Muscle of arm (tissue), 1 donor: ENCODE measurements at regions not wholly inside any gene's neighbourhood (a gene's known extent, or its start where the extent isn't known, plus 50 kb on each side); places are given as distances from the start of the nearest gene placed in this dataset.

Experiments
- DNase-seq: peaks from one replicate; pipeline ENCODE4 v3.0.0-alpha.2; 2013

DNA sequence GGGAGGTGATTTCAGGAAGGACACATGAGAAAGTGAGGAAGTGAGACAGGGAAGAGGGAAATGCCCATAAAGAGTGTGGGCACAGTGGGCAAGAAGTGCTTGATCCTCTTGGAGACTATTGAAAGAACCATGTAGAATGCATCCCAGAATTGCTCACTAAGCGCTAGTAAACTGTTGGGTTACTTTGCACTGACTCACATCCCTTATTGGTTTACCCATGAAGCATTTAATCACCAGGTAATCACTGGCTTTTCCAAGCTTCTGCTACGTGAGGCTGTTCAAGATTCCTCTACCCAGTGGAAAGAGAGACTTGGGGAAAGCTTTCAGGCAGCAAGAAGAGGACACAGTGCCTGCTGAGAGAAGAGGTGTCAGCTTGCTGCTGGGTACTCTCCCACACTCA, 410.0 kb upstream of the JAG1 start:
- no peak for DNase-seq

DNA sequence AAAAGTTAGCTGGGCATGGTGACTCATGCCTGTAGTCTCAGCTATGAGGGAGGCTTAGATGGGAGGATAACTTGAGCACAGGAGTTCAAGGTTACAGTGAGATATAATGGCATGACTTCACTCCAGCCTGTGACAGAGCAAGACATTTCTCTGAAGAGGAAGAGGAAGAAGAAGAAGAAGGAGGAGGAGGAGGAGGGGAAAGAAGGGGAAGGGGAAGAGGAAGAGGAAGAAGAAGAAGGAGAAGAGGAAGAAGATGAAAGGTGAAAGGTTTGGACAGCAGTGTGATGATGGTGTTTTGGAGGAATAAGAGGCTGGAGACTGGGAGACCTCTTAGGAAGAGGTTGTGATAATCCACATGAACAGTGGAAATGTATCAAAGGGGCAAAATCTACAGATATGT, 410.7 kb upstream of the JAG1 start:
- DNase-seq: no peak

DNA sequence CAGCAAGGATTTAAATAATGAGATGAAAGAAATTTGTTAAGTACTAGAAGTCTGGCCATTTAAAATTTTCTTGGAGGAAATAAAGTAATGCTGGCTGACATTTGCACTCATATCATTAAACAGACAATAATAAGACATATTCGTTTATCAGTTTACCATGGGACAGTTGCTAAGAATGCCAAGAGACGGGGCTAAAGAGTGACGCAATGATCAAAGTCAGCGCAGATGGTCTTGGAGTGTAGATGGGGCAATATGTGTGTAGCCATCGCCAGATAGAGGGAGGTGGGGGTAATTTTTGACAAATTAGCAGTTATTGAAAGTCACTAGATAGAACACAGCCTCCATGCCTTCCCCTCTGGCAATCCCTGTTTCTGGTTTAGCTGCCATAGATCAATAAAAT, 413.2 kb upstream of the JAG1 start:
- no peak for DNase-seq

DNA sequence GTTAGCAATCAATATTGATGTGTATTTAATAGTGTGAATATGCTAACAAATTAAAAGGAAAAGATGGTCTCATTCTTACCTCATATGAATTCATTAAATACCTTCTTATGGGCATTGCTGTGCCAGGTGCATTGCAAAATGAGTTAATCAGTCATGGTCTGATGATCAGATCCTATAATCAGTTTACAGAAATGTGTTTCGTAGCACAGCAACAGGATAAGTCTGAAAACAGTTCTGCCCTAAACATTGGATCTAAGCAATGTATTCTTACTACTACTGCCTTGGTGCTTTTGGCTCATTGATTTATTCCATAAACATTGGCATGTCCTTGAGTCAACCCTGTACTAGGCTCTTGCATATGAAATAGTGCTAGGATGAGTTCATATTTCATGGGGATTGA, 417.0 kb upstream of the JAG1 start:
- DNase-seq: no peak

DNA sequence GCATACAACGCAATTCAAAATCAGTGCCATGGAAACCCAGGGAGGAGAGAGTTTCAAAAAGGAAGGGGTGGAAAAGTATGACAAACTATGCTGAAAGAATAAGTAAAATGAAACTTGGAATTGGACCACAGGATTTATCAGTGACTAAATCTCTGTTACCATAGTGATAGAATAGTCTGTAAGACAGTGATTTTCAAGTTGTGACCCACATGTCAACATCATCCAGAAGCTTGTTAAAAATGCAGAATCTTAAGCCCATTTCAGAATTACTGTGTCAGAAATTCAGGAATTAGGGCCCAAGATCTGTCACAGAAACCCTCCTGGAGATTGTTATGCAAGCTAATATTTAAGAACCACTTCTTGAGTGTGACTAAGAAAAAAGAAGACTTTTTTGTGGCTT, 417.7 kb upstream of the JAG1 start:
- no peak for DNase-seq

DNA sequence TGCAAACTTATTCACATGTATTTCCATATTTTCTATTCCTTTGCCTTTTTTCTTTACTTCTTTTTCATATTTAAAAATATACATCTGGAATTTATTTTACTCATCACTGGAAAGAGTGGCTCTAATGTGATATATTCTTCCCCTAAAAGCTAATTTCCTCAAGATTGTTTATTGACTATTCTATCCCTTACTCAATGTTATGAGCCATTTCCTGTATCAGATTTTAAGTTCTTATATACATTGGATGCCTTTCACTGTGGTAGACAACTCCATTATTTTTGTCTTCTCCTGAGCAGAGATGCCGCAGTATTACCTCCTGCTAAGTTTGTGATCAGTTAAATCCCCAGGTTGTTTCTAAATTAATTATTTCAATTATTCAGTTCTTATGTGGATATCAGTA, 418.4 kb upstream of the JAG1 start:
- no peak for DNase-seq

DNA sequence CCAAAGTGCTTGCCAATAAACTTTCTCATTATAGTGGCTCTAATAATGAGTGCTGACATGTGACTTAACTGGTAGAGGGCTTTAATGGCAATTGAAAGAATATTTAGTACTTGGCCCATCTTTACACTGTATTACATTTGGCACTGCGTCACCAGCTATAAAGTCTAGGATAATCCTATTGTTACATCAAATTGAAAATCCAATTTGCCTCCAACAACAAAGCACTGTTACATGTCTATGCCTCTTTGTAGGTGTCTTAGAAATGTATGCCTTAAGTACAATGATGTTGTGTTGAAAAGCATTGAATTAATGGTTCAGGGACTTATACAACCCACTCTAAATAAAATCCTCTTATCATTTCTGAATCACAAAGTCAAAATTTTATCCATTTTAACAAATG, 420.4 kb upstream of the JAG1 start:
- no peak for DNase-seq

DNA sequence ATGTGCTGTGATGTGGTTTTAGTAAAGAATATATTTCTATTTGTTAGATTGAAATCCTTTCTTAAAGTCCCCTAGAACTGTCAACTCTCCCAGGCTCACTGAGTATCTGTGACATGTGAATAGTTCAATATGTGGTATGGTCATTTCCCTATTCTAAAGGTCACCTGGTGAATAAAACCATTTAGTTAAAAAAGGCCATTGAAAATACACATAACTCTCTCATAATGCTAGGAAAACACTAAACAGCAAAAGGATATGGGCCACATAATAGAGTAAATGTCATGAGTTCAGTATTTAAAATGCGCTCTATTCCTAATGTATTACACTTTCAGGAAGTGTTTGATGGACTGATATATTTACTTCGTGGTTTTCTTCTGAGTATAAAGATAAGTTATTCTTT, 420.9 kb upstream of the JAG1 start:
- no peak for DNase-seq

DNA sequence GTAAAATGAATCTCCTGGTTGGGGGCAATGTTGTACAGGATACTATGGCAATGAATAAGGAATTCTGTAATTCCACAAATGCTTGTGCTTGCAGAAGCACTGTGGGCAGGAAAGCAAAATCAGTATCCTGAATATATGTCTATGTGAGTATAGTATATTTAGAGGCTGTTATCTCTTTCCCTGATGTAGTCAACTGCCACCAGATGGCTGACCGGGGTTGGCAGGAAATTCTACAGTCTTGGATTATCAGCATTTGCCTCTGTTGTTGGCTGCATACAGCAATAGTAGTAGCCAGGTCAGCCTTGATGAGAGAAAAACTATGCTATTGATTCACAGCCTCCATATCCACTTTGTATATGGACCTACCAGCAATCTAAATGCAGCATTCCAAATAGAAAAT, 425.1 kb upstream of the JAG1 start:
- no peak for DNase-seq

DNA sequence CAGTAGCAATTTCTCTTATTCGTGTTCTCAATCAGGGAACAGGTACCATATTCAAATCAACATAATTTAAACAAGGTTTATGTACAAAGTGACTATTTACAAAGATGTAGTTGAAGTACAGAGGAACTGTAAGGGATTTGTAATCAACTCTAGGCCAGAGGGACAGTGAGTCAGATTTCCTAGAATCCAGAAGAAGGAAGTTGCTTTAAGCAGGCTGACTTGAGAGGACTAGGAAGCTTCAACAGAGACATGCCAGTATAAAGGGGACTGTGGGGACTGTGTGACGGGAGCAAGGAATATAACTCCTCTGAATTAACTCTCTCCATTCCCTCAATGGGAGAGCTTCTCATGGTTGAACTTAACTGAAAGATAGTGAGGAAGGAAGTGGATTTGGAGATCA, 427.4 kb upstream of the JAG1 start:
- no peak for DNase-seq

DNA sequence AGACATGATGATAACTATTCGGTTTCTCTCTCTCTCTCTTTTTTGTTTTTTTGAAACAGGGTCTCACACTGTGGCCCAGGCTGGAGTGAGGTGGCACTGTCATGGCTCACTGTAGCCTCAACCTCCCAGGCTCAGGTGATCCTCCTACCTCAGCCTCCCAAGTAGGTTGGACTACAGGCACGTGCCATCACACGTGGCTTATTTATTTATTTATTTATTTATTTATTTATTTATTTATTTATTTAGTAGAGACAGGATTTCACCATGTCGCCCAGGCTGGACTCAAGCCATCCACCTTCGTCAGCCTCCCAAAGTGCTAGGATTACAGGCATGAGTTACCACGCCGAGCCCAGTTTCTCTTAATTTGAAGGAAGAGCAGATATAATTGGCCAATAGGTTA, 427.9 kb upstream of the JAG1 start:
- no peak for DNase-seq

DNA sequence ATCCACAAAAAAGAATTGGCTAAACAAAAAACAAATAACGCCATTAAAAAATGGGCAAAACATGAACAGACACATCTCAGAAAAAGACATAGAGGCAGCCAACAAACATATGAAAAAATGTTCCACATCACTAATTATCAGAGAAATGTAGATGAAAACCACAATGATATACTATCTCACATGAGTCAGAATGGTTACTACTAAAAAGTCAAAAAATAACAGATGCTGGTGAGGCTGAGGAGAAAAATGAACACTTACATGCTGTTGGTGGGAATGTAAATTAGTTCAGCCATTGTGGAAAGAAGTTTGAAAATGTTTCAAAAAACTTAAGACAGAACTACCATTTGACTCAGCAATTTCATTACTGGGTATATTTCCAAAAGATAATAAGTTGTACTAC, 430.1 kb upstream of the JAG1 start:
- no peak for DNase-seq

DNA sequence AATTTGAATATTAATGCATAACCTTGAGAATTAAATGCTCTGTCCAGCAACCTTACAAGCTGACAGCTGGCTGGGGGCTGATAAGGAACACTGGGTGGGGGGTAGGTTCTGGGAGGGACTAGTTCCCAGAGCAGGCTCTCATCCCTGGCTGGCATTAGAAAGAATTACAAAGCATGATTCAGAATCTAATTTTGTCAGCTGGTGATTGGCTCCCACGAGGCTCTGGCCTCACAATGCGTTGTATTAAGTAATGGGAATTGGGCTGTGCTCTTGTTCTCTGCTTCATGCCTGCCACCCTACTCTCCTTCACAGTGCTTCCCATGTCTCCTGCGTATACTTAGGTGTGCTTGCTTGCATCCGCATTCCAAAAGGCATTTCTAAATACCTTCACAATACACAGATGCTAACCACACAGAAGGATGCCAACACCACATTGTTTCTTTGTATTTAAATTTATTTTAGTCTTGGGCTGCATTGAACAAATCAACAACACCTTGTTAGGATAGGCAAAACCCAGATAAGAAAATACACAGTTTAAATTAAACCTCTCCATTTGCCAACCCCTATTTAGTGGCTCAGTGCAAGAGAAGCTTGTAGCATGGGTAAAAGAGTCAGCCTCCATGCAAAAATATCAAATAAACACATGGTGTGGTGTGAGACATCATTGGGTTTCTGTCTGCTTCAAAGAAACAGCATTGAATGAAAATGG, 434.5 kb upstream of the JAG1 start:
- no peak for DNase-seq

DNA sequence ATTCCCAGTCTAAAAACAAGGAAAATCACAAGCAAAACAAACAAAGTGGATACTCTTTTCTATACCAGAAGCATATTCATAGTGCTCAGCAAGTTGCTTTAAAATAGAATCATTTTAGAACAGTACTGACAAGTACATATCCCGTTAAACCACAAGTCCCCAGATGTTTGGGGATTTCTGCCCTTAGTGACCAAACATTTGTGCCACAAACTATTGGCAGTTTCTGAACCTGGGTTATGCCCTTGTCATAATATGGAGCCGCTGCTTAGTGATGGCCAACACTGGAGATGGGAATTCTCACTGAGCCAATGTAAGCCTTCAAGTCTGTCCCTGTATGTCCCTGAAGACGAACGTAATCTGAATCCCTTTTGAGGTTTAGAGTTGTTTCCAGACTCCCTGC, 436.7 kb upstream of the JAG1 start:
- DNase-seq: no peak

DNA sequence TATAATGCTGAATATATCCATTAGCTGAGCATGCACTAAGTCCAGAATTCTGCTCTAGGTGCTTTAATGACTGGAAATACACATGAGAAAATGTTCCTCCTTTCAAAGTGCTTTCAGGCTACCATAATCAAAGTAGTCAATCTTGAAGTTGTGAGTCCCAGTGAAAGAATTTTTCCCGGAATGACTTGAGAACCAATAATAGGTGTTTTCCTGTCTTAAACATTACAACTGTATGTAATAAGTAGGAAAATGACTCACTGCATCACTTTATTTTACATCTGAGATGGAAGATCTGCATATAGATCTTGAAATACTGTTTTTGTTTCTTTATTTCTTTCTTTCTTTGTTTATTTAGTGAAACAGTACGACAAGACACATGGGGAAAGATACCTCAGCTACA, 437.4 kb upstream of the JAG1 start:
- no peak for DNase-seq

DNA sequence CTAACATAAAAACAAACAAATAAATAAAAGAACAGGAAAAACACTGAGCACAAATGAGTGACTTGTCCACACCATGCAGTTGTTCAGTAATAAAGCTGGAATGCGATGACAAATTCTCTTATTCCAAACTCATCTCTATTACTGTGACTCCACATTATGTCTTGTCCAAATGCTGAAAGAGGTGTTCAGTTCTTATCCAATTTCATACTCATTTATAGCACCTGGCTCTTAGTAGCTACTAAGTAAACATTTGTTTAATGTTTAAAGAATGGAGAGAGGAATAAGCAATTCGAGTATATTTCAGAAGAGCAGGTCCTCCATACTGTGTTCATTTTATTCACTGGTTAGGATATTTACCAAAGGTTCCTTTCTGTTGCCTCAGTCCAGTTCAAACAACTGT, 439.0 kb upstream of the JAG1 start:
- no peak for DNase-seq

DNA sequence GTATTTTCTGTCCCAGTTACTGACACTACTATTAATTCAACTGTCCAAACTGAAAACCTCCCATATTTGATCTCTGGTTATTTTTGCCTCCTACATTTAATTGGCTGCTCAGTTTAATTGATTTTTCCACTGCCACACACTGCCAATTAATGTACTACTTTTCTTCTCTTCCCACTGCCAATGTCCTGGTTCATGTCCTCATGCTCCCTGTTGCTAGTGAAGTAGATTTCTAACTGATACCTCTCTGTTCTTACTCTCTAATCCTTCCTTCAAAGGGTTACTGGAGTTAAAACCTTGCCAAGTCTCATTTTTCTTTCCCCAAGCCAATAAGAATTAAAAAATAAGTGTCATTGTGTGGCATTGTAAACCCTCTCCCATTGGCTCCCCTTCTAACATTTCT, 440.6 kb upstream of the JAG1 start:
- DNase-seq: no peak

DNA sequence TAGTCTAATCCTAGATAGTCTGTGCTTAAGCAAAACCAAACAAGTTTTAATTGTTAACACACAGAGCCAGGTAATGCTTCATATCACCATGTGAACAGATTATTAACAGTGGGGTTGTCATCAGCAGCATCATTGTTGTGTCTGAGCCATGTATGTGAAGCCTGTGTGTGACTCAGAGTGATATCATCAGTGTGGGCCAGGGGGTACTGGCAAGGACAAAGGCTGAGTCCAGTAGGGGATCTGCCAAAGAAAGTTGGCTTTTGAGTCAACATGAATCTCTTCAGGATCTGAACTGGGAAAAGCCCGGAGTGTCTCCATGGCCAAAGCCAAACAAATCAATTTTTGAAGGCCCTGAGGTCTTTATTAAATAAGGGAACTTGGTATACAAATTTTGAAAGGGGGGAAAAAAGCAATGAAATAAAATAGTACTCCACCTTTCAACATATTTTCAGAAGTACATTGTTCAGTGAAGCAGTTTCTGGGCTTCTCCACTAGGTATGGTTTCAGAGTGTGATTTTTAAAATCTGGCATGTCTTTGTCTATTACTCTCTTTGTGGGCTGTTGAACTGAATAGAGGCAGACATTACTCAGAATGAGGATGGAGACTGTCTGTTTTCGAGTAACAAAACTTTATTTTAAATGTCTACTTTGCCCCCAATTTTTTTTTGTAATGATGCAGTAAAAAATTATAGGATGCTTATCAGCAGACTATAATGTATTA, 444.2 kb upstream of the JAG1 start:
- no peak for DNase-seq

DNA sequence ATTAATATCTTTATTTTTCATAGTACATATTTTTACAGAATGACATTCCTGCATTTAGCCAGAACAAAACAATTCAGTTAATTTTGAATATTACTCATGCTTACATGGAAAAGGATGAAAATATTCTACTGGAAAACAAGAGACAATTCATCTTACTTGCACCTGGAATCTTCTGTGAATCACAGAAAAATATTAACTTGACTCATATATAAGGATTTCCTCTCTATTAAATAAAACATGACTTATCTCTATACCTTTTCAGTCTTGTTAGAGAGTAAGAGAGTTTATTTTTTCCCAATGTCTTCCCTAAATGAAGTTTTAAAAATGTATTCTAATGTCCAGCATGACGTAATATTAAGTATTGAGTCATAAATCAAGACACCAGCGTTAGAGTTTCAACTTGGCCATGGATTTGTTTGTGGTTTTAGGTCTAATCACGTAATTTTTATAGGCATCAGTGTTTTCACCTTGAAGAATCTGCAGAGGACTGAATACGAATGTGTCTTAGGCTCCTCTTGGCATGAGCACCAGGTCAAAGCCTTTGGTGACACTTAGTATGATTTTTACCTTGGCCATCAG, 445.1 kb upstream of the JAG1 start:
- DNase-seq: no peak

DNA sequence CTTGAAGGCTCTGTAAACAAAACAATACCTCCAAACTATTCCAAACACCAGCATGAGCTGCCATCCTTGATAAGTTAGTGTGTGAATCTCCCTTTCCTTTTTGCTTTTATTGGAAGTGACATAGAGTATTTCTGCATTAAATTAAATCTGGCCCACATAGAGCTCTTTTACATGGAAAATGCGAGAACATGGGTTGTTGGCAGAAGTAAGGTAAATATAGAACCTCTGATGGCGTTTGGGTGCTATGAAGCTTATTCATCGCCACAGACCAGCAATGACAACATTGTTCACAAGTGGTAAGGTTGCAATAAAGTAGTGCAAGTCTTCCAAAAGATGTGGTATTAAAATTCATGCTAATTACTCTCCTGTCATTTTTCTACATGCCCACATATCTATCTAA, 445.8 kb upstream of the JAG1 start:
- DNase-seq: no peak

DNA sequence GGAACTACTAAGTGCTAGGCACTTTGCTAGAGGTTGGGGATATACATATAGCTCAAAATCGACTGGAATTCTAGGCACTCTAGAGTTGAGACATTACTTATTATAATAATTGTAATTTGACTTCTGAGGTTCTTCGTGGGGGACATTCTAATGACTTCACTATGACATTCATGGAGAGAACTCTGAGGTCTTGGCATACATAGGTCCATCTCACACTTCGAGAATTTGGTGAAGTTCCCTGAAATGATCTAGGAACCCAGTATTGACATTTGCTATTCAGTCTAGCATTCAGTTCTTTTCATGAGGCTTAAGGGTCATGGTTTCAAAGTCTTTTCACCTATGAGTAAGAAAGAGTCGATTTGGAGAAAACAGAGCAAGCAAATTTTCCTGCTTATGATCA, 446.6 kb upstream of the JAG1 start:
- no peak for DNase-seq

DNA sequence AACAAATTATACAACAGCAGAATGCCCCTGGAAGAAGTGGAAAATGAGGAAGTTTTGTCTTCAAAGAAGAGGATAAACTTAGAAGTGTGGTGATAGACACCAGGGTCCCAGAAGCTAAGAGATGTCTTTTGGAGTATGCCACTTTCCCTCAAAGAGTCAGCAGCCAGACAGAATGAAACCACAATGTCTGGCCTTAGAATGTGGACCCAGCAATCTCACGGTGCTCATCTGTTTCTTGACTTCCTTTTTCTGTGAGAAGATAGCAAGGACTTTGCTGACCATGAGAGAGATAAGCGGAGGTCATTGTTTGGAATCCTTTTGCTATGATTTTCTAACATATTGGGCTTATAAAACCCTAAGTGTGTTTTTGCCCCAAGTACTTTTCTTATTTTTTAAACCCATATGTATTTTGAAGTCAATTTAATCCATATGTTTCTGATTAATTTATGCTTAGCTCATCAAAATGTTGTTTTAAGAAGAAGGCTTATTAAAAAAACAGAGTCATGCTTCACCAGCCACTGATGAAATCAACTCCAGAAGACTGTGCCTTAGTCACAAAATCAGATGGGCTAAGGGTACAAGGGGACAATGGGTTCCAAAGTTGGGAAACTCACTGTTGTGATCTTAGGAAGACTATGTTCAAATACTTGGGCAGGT, 451.2 kb upstream of the JAG1 start:
- no peak for DNase-seq

DNA sequence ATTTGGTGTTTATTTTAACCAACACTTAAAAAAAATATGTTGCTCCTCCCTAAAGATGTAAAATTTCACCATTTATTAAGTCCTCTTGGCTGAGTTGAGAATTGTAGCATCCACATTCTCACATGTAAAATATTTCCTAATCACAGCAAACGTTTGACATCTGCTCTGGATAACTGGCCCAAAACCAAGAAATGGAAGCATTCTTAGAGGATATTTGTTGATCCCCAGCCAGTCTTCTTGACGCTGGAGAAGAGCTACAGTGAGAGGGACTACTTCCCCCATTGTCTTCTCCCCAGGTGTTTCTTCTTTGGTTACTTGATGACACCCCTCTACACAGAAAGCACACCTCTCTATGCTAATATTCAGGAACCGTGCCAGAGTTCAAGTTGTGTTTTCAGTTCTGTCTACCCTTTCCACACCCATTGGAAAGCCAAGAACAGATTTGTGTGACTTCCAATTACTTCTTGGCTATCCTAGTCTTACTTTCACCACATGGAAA, 454.5 kb upstream of the JAG1 start:
- peak; percentile 88 for DNase-seq
